Stimulated activated CD4-positive, alpha-beta T cell treated with anti-CD3 and anti-CD28 coated beads, Interleukin-12 subunit alpha, Interleukin-12 subunit beta, amount 100 ng/mL, for 24 hours (primary cell): ENCODE measurements at regions not wholly inside any gene's neighbourhood (a gene's known extent, or its start where the extent isn't known, plus 50 kb on each side); places are given as distances from the start of the nearest gene placed in this dataset.

ENCODE experiments used
- DNase-seq, 2 experiments: peaks; one replicate each; pipeline ENCODE4 v3.0.0-alpha.2; 2020; ENCODE audit warnings: low read depth in 2 of 2

GRCh38 chr5:124064956-124065355 is 553.0 kb downstream of the CSNK1G3 start:
- DNase-seq, result no peak

GRCh38 chr5:124061663-124062062 is 549.7 kb downstream of the CSNK1G3 start:
- no peak for DNase-seq

- DNase-seq, result no peak
Observed at GRCh38 chr5:124061068-124061430, 549.1 kb downstream of the CSNK1G3 start.

GRCh38 chr5:124060413-124061067 is 548.6 kb downstream of the CSNK1G3 start:
- no peak for DNase-seq

- DNase-seq, result no peak
Observed at GRCh38 chr5:124060011-124060410, 548.0 kb downstream of the CSNK1G3 start.

GRCh38 chr5:124059200-124059599 is 547.2 kb downstream of the CSNK1G3 start:
- DNase-seq, result no peak

GRCh38 chr5:124057724-124058231 is 545.8 kb downstream of the CSNK1G3 start:
- DNase-seq, result no peak

- no peak for DNase-seq
Observed at GRCh38 chr5:124056991-124057723, 545.2 kb downstream of the CSNK1G3 start.

GRCh38 chr5:124056326-124056990 is 544.5 kb downstream of the CSNK1G3 start:
- DNase-seq, result no peak

GRCh38 chr5:124055751-124056150 is 543.8 kb downstream of the CSNK1G3 start:
- DNase-seq, result no peak

- no peak for DNase-seq
Observed at GRCh38 chr5:124054564-124054963, 542.6 kb downstream of the CSNK1G3 start.

GRCh38 chr5:124053340-124053739 is 541.4 kb downstream of the CSNK1G3 start:
- DNase-seq, result no peak

GRCh38 chr5:124052201-124052600 is 540.2 kb downstream of the CSNK1G3 start:
- DNase-seq, result no peak

GRCh38 chr5:124050120-124050770 is 538.3 kb downstream of the CSNK1G3 start:
- no peak for DNase-seq

GRCh38 chr5:124045412-124045811 is 533.4 kb downstream of the CSNK1G3 start:
- no peak for DNase-seq

GRCh38 chr5:124044613-124045012 is 532.6 kb downstream of the CSNK1G3 start:
- DNase-seq, result no peak

GRCh38 chr5:124043456-124043855 is 531.5 kb downstream of the CSNK1G3 start:
- DNase-seq, result no peak

- DNase-seq, result no peak
Observed at GRCh38 chr5:124040799-124041198, 528.8 kb downstream of the CSNK1G3 start.

- DNase-seq, result no peak
Observed at GRCh38 chr5:124039410-124039809, 527.4 kb downstream of the CSNK1G3 start.

- DNase-seq, result no peak
Observed at GRCh38 chr5:124036786-124037185, 524.8 kb downstream of the CSNK1G3 start.

- DNase-seq, result no peak
Observed at GRCh38 chr5:124034963-124035362, 523.0 kb downstream of the CSNK1G3 start.

- DNase-seq, result no peak
Observed at GRCh38 chr5:124034083-124034700, 522.2 kb downstream of the CSNK1G3 start.
